NCI-H187 (cell line): ENCODE measurements at regions not wholly inside any gene's neighbourhood (a gene's known extent, or its start where the extent isn't known, plus 50 kb on each side); places are given as distances from the start of the nearest gene placed in this dataset.
A peak's percentile ranks its signal among the peaks of the same experiment; 100 is the strongest.

Experiments used
- DNase-seq, 2 experiments: peaks; one replicate each; lab custom pipeline; 2025; lab: John Stamatoyannopoulos, UW

- DNase-seq, result no peak
Measured at GRCh38 chr2:160956243-160956802, 203.9 kb upstream of the TANK start.

- no peak for DNase-seq
Measured at GRCh38 chr2:160963957-160964356, 196.3 kb upstream of the TANK start.

- DNase-seq, result no peak
Measured at GRCh38 chr2:160967523-160967922, 192.7 kb upstream of the TANK start.

- no peak for DNase-seq
Measured at GRCh38 chr2:160968183-160968582, 192.0 kb upstream of the TANK start.

- DNase-seq, result peak in 1 of 2 experiments; percentile 10
Measured at GRCh38 chr2:160970052-160970965, 189.9 kb upstream of the TANK start.

DNA sequence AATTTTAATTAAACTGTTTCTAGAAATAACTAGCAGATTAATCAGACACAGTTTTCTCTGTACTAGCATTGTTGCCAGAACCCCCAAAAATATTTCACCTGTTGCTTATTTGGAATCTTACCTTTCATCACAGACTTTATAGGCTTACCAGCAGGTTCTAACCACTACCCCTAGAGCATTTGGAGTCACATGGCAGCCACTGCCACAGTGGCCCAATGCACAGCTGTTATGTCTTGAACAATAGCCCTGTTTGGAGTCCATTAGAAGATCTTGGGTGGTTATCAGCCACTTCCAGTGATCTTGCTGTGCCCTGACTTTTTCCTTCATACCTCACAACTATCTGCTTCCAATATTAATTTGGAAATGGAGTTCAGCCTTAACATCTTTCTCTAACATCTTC lies 186.2 kb upstream of the TANK start:
- no peak for DNase-seq

GRCh38 chr2:160974803-160975202 lies 185.4 kb upstream of the TANK start:
- no peak for DNase-seq

- DNase-seq, result no peak
Measured at GRCh38 chr2:160976797-160977196, 183.4 kb upstream of the TANK start.

- no peak for DNase-seq
Measured at GRCh38 chr2:160977376-160977775, 182.9 kb upstream of the TANK start.

GRCh38 chr2:160977854-160978253 lies 182.4 kb upstream of the TANK start:
- DNase-seq, result no peak

DNA sequence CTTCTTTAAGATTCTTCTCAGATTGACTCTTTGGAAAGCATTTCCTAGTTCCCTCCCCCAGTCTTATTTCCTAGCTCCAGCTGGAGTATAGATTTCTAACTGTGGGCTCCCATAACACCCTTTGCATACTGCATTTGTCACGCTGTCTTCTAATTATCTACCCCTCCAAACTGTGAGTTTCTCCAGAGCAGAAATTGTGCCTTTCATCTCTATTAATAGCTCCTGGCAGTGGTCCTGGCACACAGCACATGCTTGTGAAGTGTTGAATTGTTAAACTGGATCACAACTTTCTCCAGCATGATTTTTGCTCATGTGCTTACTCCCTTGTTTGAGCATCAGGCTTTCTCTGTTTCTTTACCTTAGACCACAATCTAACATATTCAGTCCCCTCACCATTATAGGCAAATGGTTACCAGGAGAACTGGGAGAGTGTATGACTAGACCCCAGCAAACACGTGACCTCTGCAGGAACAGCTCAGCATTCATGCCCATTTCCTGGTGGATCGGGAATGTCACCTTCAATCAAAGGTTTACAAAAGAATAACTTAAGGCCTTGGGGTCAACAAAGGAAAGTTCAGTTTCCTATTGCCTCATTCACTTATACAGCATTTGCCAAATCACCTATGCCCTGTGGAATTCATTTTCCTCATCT lies 175.7 kb upstream of the TANK start:
- DNase-seq, result no peak

- no peak for DNase-seq
Measured at GRCh38 chr2:160989778-160990177, 170.4 kb upstream of the TANK start.

DNA sequence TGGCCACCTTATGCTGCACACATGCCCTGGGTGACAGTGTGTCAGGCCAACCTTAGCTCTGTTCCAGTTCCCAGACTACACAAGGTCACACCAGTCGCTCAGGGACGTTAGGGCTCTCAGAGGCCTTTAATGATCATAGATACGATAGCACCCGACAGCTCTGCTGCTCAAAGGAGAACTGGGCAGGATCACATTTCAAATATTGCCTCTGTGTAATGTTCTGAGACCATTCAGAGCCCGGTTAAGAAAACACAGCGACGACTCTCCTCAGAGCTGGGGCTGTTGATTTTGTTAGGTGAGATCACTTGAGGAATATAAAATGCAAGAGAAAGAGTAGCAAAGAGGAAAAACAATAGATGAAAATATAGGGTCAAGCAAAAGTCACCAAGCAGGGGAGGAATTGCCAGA lies 166.6 kb upstream of the TANK start:
- no peak for DNase-seq

DNA sequence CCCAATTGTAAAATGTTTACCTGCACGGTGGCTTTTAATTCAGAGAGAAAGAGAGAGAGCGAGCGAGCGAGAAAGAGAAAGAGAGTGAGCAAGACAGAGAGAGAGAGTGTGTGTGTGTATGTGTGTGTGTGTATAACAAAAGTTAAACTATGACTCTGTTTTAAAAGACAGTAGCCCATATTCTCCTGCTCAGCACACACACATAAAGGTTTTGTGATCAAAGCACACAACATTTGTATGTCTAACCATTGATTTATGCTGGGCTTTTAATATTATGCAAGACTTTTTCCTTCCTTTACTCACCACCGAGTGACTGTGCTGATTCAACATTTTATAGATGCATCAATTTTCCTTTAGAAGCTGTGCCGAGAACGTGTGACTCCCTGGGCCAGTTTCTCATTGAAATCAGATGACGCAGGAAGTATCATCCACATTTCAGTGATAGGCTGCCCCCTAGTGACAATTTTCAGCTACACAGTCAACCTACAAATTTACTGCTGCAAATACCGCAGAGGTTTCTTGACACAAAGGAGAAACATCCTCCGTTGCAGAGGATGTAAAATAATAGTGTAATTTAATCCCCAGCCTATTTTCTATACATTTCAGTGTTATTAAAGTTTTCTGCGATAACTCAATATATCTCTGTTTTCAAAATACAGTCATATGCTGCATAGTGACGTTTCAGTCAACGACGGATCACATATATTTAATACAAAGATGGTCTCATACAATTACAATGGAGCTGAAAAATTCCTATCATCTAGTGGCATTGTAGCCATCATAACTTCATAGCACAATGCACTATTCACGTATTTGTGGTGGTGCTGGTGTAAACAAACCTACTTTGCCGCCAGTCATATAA lies 165.9 kb upstream of the TANK start:
- DNase-seq, result peak; percentile 30 to 46

- no peak for DNase-seq
Measured at GRCh38 chr2:160996584-160996983, 163.6 kb upstream of the TANK start.

DNA sequence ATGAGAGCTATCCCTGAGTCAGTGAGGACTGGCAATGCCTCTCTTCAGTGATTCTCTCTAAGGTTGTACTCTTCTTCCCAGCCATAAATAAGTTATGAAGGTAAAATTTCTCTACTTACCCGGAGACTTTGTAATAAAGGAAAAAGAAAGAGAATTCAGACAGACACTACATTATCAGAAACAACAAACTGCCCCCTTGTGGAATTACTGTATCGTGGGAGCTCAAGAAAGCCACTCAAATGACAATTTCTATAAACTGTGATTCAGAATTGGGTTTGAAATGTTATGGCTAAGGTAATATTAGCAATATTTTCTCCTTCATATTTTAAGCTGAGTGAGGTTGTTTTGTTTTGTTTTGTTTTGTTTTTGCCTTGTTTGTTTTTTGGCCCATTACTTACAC lies 155.8 kb upstream of the TANK start:
- DNase-seq, result no peak

- DNase-seq, result no peak
Measured at GRCh38 chr2:161005170-161005569, 155.1 kb upstream of the TANK start.

DNA sequence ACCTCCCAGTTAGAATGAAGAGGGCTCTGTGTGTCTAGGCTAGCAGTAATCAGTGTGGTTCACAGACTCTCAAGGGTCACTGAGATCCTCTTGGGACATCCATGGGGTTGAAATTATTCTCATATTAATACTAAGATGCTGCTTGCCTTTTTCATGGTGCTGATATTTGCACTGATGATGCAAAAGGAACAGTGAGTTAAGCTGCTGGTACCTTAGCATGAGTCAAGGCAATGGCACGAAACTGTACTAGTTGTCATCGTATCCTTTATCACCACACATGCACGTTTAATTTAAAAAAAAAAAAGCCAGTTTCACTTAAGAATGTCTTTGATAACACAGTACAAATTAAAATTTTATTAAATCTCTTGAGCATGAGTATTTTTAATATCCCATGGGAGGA lies 151.9 kb upstream of the TANK start:
- no peak for DNase-seq

DNA sequence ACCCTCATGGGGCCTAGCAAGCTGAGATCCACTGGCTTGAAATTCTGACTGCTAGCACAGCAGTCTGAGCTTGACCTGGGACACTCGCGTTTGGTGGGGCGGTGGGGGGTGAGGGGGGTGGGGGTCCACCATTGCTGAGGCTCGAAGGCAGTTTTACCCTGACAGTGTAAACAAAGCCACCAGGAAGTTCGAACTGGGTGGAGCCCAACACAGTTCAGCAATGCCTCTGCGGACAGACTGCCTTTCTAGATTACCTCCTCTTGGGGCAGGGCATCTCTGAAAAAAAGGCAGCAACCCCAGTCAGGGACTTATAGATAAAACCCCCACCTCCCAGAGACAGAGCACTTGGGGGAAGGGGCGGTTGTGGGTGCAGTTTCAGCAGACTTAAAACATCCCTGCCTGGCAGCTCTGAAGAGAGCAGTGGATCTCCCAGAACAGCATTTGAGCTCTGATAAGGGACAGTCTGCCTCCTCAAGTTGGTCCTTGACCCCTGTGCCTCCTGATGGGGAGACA lies 149.7 kb upstream of the TANK start:
- DNase-seq, result no peak

- no peak for DNase-seq
Measured at GRCh38 chr2:161017780-161018470, 142.3 kb upstream of the TANK start.

- no peak for DNase-seq
Measured at GRCh38 chr2:161019311-161019710, 140.9 kb upstream of the TANK start.
